Cardiac muscle cell (in vitro differentiated cells and primary cell): ENCODE measurements at regions not wholly inside any gene's neighbourhood (a gene's known extent, or its start where the extent isn't known, plus 50 kb on each side); places are given as distances from the start of the nearest gene placed in this dataset.

Experiments
- DNase-seq, 2 donors: peaks; one replicate each; pipeline versions ENCODE4 v3.0.0 to v3.0.0-alpha.2; 2010 to 2017; ENCODE audit warnings: low read depth in 1 of 2, low spot score in 1 of 2
- H3K27ac ChIP-seq: fragments of 200-600 bp; sonication (generic); 2 replicates; pipeline ENCODE4 v1.5.1; 2016
- H3K27me3 ChIP-seq: fragments of 200-600 bp; sonication (generic); 2 replicates; pipeline ENCODE4 v1.6.0; 2016; ENCODE audit warnings: control low read depth
- H3K36me3 ChIP-seq: fragments of 200-600 bp; sonication (generic); 2 replicates; pipeline ENCODE4 v1.5.1; 2016; ENCODE audit warnings: control low read depth
- H3K4me1 ChIP-seq: fragments of 200-600 bp; sonication (generic); 2 replicates; pipeline ENCODE4 v1.8.1; 2017; ENCODE audit warnings: low read depth, mild to moderate bottlenecking, mixed run types
- H3K4me3 ChIP-seq: fragments of 200-600 bp; sonication (generic); 2 replicates; pipeline ENCODE4 v1.5.1; 2016; ENCODE audit warnings: mild to moderate bottlenecking
- H3K9me3 ChIP-seq: fragments of 200-600 bp; sonication (generic); 2 replicates; pipeline ENCODE4 v1.5.1; 2017; ENCODE audit warnings: low read depth, mild to moderate bottlenecking, control low read depth
- CTCF ChIP-seq: IDR thresholded peaks from 2 replicates; pipeline ENCODE4 v1.5.1; 2012; ENCODE audit warnings: low read depth, mild to moderate bottlenecking, low read length

- Histone ChIP-seq H3K27ac (no peak overlapping the region), H3K4me3 (no peak overlapping the region), H3K9me3 (no peaks in the 10 kb centered on the region), H3K4me1 (no peaks in the 10 kb centered on the region), H3K36me3 (no peaks in the 10 kb centered on the region), H3K27me3 (no peaks in the 10 kb centered on the region)
- no peak for DNase-seq
- no peak for TF ChIP-seq CTCF
Observed at GRCh38 chr2:6785493-6785892, 80.2 kb downstream of the CMPK2 start.

- Histone ChIP-seq H3K4me3 (no peak overlapping the region), H3K36me3 (no peaks in the 10 kb centered on the region), H3K9me3 (no peaks in the 10 kb centered on the region), H3K4me1 (no peaks in the 10 kb centered on the region), H3K27me3 (no peaks in the 10 kb centered on the region), H3K27ac (no peak overlapping the region)
- TF ChIP-seq CTCF, result no peak
- no peak for DNase-seq
Observed at GRCh38 chr2:6787376-6787775, 78.3 kb downstream of the CMPK2 start.

GRCh38 chr2:6788614-6789013 lies 77.1 kb downstream of the CMPK2 start:
- TF ChIP-seq CTCF, result no peak
- DNase-seq, result no peak

GRCh38 chr2:6789559-6790138 lies 76.1 kb downstream of the CMPK2 start:
- no peak overlapping the region for H3K4me3 ChIP-seq
- no peaks in the 10 kb centered on the region for H3K36me3 ChIP-seq
- H3K9me3 ChIP-seq, result no peaks in the 10 kb centered on the region
- no peak overlapping the region for H3K27ac ChIP-seq
- no peaks in the 10 kb centered on the region for H3K4me1 ChIP-seq
- no peak for DNase-seq
- no peak for TF ChIP-seq CTCF
- no peaks in the 10 kb centered on the region for H3K27me3 ChIP-seq

More at GRCh38 chr2:6788614-6789013, 77.1 kb downstream of the CMPK2 start:
- Histone ChIP-seq H3K27ac (no peak overlapping the region), H3K36me3 (no peaks in the 10 kb centered on the region), H3K9me3 (no peaks in the 10 kb centered on the region), H3K4me1 (no peaks in the 10 kb centered on the region), H3K27me3 (no peaks in the 10 kb centered on the region), H3K4me3 (no peak overlapping the region)

GRCh38 chr2:6791682-6792081 lies 74.0 kb downstream of the CMPK2 start:
- H3K9me3 ChIP-seq, result no peaks in the 10 kb centered on the region
- no peak for TF ChIP-seq CTCF
- H3K27ac ChIP-seq, result no peak overlapping the region
- no peak for DNase-seq
- no peaks in the 10 kb centered on the region for H3K4me1 ChIP-seq
- H3K27me3 ChIP-seq, result no peaks in the 10 kb centered on the region
- no peaks in the 10 kb centered on the region for H3K36me3 ChIP-seq
- H3K4me3 ChIP-seq, result no peak overlapping the region

GRCh38 chr2:6792883-6793282 lies 72.8 kb downstream of the CMPK2 start:
- H3K4me3 ChIP-seq, result no peak overlapping the region

More at GRCh38 chr2:6792883-6793282, 72.8 kb downstream of the CMPK2 start:
- no peak for DNase-seq
- no peaks in the 10 kb centered on the region for H3K9me3 ChIP-seq
- TF ChIP-seq CTCF, result no peak
- H3K27me3 ChIP-seq, result no peaks in the 10 kb centered on the region
- no peaks in the 10 kb centered on the region for H3K36me3 ChIP-seq
- H3K4me1 ChIP-seq, result no peaks in the 10 kb centered on the region
- no peak overlapping the region for H3K27ac ChIP-seq
